ENCODE measurements at regions not wholly inside any gene's neighbourhood (a gene's known extent, or its start where the extent isn't known, plus 50 kb on each side); places are given as distances from the start of the nearest gene placed in this dataset.

- ATAC-seq (no peak), DNase-seq (ENCODE audit: low read depth, low spot score) (no peak)
- RAD21 ChIA-PET (ENCODE audit: low non-redundant PET in 1 of 2, low total read pairs in 2 of 2, uncharacterized antibody in 2 of 2, unreplicated experiment in 2 of 2), result no interaction called here
- Histone ChIP-seq H3K27me3 (ENCODE audit: insufficient read depth, low read length) (0 out of 2 replicates have a peak, but pooled peaks cover 4% of the 10 kb centered on the region), H3K27ac (ENCODE audit: low read depth, low read length) (no peak overlapping the region), H4K20me1 (ENCODE audit: insufficient read depth) (no peaks in the 10 kb centered on the region), H3K79me2 (ENCODE audit: insufficient read depth, low read length) (no peaks in the 10 kb centered on the region), H3K4me2 (ENCODE audit: low read length) (no peak overlapping the region), H3K36me3 (ENCODE audit: control insufficient read depth in 1 of 2, insufficient read depth in 2 of 2, low read length in 2 of 2) (no peaks in the 10 kb centered on the region), H3K9me3 (ENCODE audit: control insufficient read depth in 1 of 2, insufficient read depth in 1 of 2, low read depth in 1 of 2, low read length in 2 of 2) (no peaks in the 10 kb centered on the region), H3K9me2 (ENCODE audit: insufficient read depth) (no peaks in the 10 kb centered on the region), H3K4me3 (replicated peaks in 1 of 2; ENCODE audit: low read depth in 1 of 2, low read length in 2 of 2) (no peak overlapping the region), H2AFZ (ENCODE audit: low read depth, low read length, poor library complexity, severe bottlenecking) (no peak overlapping the region), H3K9ac (ENCODE audit: low read length) (no peak overlapping the region), H3K4me1 (ENCODE audit: control insufficient read depth in 1 of 2, insufficient read depth in 2 of 2, low read length in 2 of 2) (no peaks in the 10 kb centered on the region; a peak in 1 of 4 replicates)
- CTCF ChIA-PET, result no interaction called here
- intact Hi-C loops (cut with micrococcal nuclease), result no loop called here
- POLR2A ChIA-PET, result no interaction called here
- BruUV-seq (replicated peaks), result no TSS peak
- TF ChIP-seq ZFX (IDR thresholded peaks at IDR 0.05) (no peak), SRF (IDR thresholded peaks at IDR 0.05; ENCODE audit: low read depth) (no peak)
Observed at GRCh38 chr10:6313111-6313895, 110.6 kb downstream of the PFKFB3 start.

- Histone ChIP-seq H4K20me1 (ENCODE audit: insufficient read depth) (no peaks in the 10 kb centered on the region), H2AFZ (ENCODE audit: low read depth, low read length, poor library complexity, severe bottlenecking) (no peak overlapping the region), H3K9me2 (ENCODE audit: insufficient read depth) (no peaks in the 10 kb centered on the region), H3K4me1 (ENCODE audit: control insufficient read depth in 1 of 2, insufficient read depth in 2 of 2, low read length in 2 of 2) (no peaks in the 10 kb centered on the region; a peak in 1 of 4 replicates), H3K9me3 (ENCODE audit: control insufficient read depth in 1 of 2, insufficient read depth in 1 of 2, low read depth in 1 of 2, low read length in 2 of 2) (no peaks in the 10 kb centered on the region), H3K36me3 (ENCODE audit: control insufficient read depth in 1 of 2, insufficient read depth in 2 of 2, low read length in 2 of 2) (no peaks in the 10 kb centered on the region), H3K4me2 (ENCODE audit: low read length) (no peak overlapping the region), H3K79me2 (ENCODE audit: insufficient read depth, low read length) (no peaks in the 10 kb centered on the region), H3K9ac (ENCODE audit: low read length) (no peak overlapping the region), H3K27ac (ENCODE audit: low read depth, low read length) (no peak overlapping the region), H3K4me3 (replicated peaks in 1 of 2; ENCODE audit: low read depth in 1 of 2, low read length in 2 of 2) (no peak overlapping the region), H3K27me3 (ENCODE audit: insufficient read depth, low read length) (0 out of 2 replicates have a peak, but pooled peaks cover 4% of the 10 kb centered on the region)
- ChIA-PET POLR2A (no interaction called here), RAD21 (ENCODE audit: low non-redundant PET in 1 of 2, low total read pairs in 2 of 2, uncharacterized antibody in 2 of 2, unreplicated experiment in 2 of 2) (no interaction called here), CTCF (no interaction called here)
- ATAC-seq (no peak), DNase-seq (ENCODE audit: low read depth, low spot score) (no peak)
- intact Hi-C loops (cut with micrococcal nuclease), result no loop called here
- no TSS peak for BruUV-seq (replicated peaks)
- TF ChIP-seq POLR2AphosphoS5 (IDR thresholded peaks at IDR 0.05; ENCODE audit: low read depth, low read length) (no peak), ATF3 (IDR thresholded peaks at IDR 0.05) (no peak), JUND (IDR thresholded peaks at IDR 0.05) (no peak), EGR1 (IDR thresholded peaks at IDR 0.05; ENCODE audit: low read depth) (no peak), POLR2A (IDR thresholded peaks at IDR 0.05; ENCODE audit: borderline replicate concordance, extremely low read depth, insufficient read depth, insufficient read length) (no peak), CTCF (IDR thresholded peaks at IDR 0.05 in 2 of 3, conservative IDR thresholded peaks at IDR 0.05 in 1 of 3; ENCODE audit: borderline replicate concordance in 1 of 3, insufficient read depth in 1 of 3, low read depth in 2 of 3, low read length in 2 of 3) (no peak), ELF1 (IDR thresholded peaks at IDR 0.05; ENCODE audit: borderline replicate concordance, low read depth) (no peak), EZH2phosphoT487 (IDR thresholded peaks at IDR 0.05; ENCODE audit: borderline replicate concordance) (no peak), REST (IDR thresholded peaks at IDR 0.05; ENCODE audit: low read depth) (no peak), SIN3A (IDR thresholded peaks at IDR 0.05; ENCODE audit: low read depth) (no peak), CEBPB (IDR thresholded peaks at IDR 0.05; ENCODE audit: low read depth) (no peak), EZH2 (IDR thresholded peaks at IDR 0.05) (no peak), SP1 (IDR thresholded peaks at IDR 0.05; ENCODE audit: low read depth) (no peak), ZNF274 (IDR thresholded peaks at IDR 0.05; ENCODE audit: low read depth, low read length) (no peak)
Observed at GRCh38 chr10:6314620-6315205, 112.0 kb downstream of the PFKFB3 start.

Measured in HCT116 (cell line).